NCI-H2196 treated with DMSO at 0.1 percent for 48 hours (cell line): ENCODE measurements at regions not wholly inside any gene's neighbourhood (a gene's known extent, or its start where the extent isn't known, plus 50 kb on each side); places are given as distances from the start of the nearest gene placed in this dataset.

Experiments used
- DNase-seq: peaks from one replicate; lab custom pipeline; 2025; ENCODE audit not compliant: unreplicated experiment; lab: John Stamatoyannopoulos, UW

- no peak for DNase-seq
These were observed 654.3 kb downstream of the METTL4 start for GRCh38 chr18:1916869-1917523.

DNA sequence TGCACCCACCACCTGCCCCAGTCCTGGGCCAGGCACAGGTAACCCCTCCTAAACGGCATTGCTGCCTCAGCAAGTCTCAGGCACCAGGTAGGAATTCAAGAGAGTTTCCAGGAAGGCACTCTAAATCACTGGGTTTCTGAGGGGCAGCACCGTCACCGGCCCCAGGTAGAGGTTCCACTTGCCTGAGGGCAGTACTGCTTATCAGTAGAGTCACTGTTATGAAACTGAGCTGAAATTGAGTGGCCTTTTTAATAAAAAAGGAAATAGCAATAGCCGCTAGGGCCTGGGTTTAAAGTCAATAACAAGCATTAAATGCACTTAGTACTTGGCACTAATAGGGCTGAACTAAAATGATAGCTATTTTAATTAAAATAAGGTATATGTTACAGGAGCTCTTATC is 653.7 kb downstream of the METTL4 start:
- no peak for DNase-seq

DNA sequence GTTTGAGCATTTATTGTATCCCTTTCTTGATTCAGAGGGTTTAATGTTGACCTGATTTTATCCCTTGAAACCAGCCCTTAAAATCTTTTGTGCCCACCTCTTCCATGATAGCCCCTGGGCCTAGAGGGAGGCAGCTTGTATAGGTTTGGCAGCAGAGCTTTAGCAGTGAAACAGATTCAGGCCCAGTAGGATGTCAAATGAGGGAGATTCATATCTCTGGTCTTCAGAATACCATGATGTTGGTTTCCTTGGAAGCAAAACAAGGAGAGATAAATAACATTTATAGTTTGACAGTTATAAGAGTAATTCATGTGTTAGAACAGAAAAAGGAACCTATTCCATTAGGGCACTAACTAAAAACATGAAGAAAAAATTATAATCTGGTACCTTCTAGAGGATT is 649.2 kb downstream of the METTL4 start:
- no peak for DNase-seq

DNA sequence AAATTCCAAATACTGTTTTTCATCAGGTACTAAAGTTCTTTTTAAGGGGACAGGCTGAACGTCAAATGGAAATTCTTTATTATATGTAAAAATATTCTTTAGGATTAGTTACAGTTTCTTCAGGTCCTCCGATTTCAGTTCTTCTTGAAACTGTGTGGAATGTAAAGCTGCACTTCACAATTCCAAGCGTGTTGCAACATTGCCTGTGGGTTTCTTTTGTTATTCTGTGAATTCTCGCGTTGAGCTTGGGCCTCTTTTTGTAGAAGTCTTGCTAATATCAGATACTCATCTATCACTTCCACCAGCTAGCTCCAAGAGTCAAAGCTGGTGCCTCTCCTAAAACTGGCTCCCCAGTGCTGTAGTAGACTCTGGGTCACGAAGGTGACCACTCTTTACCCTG is 642.6 kb downstream of the METTL4 start:
- no peak for DNase-seq

DNA sequence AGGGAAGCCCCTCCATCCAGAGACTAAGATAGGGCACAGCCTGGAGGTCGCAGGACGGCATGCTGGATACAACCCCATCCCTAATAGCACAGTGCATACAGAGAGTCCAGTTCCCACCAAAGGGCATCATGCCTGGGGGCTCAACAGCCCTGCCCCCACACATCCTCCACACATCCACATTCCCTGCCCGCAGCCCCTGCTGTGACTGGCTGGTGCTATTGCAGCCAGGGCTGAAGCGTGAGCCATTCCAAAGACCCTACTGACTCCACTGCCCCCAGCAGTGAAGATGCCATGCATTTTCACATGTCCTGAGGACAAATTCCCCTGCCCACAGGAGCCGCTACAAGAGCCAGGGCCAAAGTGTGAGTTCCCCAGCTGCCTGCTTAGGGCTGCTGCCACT is 641.6 kb downstream of the METTL4 start:
- no peak for DNase-seq

DNA sequence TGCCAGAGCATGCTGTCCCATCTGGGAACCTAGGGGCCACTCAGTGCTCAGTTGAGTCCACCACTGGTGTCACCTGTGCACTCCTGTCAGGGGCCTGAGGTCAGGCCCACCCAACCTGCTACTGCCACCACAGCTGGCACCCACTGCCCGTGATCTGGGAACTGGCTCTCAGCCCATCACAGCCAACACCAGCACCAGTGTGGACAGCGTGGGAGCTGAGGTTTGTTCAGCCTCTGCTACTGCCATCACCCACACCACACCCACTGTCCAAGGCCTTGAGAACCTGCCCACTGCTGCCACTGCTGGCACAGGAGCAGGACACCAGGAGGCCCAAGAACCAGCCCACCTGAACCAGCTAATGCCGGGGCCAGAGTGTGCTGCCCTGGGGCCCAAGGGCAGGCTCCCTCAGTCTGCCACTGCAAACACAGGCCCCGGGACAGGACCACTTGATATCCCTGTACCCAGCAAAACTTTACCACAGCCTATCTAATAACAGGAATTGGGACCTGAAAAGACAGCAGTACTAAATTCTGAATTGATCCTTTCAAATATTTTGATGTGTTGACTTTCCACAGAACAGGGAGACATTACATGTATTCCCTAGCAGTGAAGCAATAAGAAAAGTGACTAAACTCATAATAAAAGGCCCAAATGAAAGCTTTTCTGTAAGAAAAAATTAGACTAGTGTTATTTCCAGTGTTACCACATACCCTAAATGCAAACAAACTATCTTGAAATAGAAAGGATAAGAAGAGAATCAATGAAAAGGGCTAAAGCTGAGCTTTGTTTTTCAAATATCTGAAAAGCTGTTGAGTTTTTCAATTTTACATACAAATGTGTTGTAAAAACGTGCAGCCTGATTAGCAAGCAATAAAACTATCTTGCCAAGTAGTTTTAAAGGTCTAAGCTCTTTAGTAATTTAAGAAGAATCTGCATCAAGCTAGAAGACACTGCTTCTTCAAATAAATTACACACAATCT is 640.7 kb downstream of the METTL4 start:
- DNase-seq, result no peak

DNA sequence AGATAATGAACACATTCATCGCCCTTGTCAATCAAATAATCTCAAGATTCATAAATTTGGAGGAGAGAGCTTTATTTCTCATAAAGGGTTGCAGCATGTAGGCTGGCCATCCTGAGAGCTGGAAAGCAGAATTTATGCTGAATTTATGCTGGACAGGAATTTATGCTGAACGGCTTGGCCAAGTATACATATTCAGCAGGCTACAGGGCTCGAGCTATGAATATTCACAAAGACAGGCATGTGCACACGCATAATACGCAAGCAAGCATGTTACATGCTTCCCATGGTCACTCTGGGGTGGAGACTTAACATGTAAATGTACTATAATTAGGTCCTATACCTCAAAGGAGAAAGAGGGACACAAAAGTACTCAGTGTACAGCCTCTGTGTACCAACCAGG is 618.8 kb downstream of the METTL4 start:
- DNase-seq, result no peak

DNA sequence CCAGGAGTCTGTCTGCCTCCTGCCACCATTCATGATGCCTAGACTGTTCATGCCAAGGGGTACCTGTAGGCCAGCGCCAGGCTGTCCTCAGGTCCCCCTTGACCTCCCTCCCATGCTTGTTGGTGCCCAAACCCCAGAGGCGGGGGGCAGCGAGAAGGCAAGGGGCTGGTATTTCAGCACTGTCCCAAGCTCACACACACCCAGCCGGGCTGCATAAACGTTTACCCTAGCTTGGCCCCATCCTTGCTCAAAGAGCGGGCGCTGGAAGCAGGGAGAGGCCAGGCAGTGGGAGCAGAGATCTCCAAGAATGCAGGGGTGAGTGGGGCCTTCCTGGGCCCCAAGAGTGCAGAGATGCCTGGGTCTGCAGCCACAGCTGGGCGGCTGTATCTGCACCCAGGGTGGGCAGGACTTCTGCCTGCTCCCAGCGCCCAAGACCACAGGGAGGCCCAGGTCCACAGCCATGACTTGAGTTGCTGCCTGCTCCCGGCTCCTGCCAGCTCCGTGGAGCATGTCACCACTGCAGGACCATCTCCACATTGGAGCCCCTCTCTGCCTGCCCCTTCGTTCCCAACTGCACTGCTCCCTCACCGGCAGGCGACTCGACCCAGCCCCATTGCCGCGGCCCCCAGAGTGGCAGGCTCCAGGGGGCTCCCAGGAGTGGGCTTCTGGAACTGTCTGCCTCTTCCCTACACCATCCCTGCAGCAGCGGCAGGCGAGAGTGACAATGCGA is 616.6 kb downstream of the METTL4 start:
- DNase-seq, result no peak

DNA sequence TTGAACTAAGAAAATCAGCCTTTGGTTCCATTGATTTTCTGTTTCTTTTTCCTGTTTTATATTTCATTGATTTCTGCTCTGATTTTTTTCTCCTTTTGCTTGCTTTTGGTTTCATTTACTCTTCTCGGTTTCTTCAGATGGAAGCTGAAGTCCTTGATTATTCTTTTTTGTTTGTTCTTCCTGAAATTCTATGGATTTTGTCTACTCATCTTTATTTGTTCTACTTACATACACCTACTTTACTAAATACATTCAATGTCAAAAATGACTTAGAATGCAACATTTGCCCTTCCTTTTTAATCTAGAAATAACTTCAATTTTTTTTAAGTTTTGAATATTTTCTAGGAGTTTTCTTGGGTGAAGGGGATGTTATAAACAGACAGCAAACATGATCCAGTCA is 612.5 kb downstream of the METTL4 start:
- no peak for DNase-seq

GRCh38 chr18:1965016-1965415 is 606.3 kb downstream of the METTL4 start:
- DNase-seq, result no peak

GRCh38 chr18:1965541-1965940 is 605.8 kb downstream of the METTL4 start:
- no peak for DNase-seq

DNA sequence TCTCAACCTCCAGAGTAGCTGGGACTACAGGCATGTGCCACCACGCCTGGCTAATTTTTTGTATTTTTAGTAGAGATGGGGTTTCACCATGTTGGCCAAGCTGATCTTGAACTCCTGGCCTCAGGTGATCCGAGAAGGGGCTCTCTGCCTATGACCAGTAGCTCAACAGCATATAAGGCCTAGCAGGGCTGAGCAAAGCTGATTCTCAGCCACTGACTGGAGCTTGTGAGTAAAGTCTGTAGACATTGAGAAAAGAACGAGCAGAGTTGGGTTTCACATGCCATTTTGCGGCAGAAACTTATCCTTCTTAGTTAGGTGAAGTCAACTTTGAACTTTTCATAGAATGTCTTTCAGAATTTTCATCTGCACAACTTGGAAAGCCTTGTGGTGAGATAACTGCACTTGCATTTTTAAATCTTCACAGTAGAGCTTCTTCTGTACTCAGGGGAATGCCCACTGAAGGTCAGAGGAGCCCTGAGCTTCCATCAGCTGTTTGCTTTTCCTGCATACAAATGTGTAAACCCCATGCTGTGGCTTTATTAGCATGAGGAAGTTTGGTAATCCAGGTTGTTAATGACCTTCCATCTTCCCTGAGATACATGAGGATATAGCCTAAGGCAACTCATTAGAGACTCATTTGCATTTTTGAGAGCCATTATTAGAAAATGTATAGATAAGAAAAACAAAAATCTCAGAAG is 602.4 kb downstream of the METTL4 start:
- DNase-seq, result no peak

GRCh38 chr18:1976484-1976883 is 594.8 kb downstream of the METTL4 start:
- DNase-seq, result no peak

GRCh38 chr18:1982056-1982455 is 589.2 kb downstream of the METTL4 start:
- no peak for DNase-seq

DNA sequence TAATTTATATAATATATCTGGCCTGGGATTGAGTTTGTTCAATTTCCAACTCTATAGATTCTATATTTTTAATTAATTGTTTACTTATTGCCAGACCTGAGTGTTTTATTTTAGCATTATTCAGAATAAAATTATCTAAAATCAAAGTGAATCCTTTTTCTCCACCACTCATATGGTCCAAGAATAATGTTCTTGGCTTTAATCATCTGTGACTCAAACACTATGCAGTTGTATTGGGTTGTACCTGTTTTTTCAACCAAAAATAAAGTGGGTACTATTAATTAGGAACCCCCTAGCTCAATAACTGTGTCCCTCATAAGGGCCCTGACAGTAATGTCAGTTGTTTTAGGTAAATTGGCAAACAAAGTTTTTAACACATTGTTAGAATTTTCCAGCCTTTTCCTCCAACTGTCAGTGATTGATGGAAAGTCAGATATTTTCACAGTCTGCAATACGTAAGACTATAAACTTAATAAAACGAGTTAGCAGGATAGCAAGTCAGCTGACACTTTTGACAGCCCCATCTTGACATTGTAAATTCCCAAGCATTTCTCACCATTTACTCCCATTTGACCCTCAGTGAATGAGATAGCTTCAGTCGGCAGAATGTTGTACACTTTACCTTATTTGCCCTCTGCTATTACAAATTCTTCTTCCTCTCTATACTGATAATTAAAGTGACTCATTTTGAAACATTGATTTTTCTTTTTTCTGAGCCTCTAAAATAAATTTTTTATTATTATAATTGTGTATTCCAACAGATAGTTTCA is 587.4 kb downstream of the METTL4 start:
- no peak for DNase-seq

DNA sequence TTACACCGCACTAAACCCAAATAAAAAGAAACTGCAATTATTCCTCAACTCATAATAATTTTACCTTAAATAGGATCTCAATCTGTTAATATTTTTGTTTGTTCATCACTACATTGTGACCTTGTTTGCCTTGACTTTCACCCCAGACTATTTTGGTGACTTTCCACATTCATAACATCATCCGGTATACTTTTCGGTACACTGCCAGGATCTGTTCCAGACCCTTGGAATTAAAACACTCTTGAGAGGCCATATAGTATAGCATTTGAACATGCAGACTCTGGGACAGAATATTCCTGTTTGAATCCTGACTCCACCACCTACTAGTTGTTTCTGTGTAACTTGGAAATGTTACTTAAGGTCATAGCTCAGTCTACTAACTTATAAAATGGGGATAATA is 577.4 kb downstream of the METTL4 start:
- DNase-seq, result no peak

- DNase-seq, result no peak
These were observed 576.8 kb downstream of the METTL4 start for GRCh38 chr18:1994471-1994870.

DNA sequence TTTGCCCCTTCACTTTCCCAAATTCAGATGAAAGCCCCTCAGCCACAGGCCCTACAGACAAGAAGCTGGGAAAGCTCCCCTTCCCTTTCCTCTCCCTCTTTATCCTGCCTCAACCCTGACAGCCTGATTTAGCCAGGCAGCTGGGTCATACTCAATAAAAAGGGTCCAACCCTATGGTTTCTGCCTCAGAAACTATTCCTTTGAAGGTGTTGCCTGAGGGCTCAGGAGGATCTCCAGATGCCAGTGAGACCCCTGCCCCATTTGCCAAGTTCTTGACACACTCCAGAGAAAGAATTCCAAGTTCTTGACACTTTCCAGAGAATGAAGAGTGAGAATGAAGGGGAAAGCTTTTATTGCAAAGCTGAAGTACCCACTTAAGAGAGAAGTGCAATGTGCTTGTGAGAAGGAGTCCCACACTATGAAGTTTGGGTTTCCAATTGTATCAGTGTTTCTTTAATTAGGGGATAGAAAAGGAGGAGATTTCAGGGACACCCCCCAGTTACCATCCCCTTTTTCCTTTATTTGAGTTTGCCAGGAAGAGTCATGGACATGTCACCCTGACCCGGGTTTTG is 576.2 kb downstream of the METTL4 start:
- DNase-seq, result no peak

GRCh38 chr18:1998121-1998520 is 573.2 kb downstream of the METTL4 start:
- no peak for DNase-seq

DNA sequence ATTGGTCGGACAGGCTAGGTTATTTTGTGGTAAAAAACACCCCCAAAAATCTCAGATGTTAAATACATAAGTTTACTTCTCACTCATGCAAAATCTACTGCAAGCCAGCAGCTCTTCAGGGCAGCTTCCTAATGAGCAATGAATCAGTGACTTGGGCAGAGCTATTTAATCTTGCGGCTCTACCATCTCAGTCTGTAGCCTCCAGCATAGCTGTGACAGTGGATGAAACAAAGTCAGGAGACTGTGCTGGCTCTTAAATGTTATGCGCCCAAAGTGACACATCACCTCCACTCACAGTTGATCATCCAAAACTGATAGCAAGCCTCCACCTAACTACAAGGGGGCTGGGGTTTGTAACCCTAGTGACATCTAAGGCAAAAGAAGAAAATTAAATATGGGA is 571.9 kb downstream of the METTL4 start:
- DNase-seq, result no peak
